ENCODE measurements at regions not wholly inside any gene's neighbourhood (a gene's known extent, or its start where the extent isn't known, plus 50 kb on each side); places are given as distances from the start of the nearest gene placed in this dataset.
"Not testable (repeated sequence)": the region's sequence is repeated elsewhere in the genome, so short reads cannot be mapped to it uniquely, and the experiment has no call there.

- no peak for DNase-seq (ENCODE audit: low read depth in 2 of 2)
Measured at GRCh38 chr6:21742238-21742660, 148.7 kb downstream of the SOX4 start.

- no peak for DNase-seq (ENCODE audit: low read depth in 2 of 2)
Measured at GRCh38 chr6:21744331-21744730, 150.8 kb downstream of the SOX4 start.

DNA sequence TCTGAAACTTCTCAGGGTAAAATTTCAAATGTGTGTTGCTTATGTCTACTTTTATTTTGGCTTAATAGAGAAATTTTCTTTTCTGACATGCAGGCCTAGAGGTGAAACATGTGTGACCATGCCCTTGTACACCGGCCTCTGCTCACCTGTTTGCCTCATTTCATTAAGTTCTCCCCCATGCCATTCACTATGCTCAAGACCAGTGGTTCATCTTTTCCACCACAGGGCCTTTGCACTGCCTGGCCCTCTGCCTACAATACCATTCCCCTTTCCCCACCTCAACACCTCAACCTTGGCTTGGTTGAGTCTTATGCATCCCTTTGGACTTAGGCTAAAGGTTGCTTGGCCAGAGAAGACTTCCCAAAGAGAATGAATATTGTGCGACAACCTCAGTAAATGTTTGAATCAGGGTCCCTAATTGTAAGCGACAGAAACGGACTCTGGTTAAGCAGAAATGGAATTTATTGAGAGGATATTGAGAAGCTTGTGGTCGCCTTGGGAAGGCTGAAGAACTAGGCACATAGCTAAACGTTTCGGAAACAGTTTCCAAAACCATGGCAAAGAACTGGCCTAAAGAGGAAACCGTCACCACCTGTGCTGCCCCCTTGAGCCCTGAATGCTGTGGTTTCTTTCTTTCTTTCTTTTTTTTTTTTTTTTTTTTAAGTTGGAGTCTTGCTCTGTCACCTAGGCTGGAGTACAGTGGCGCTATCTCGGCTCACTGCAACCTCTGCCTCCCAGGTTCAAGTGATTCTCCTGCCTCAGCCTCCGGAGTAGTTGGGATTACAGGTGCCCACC is 152.2 kb downstream of the SOX4 start:
- DNase-seq (ENCODE audit: low read depth in 2 of 2): no peak

GRCh38 chr6:21747441-21747840 is 153.9 kb downstream of the SOX4 start:
- no peak for DNase-seq (ENCODE audit: low read depth in 2 of 2)

DNA sequence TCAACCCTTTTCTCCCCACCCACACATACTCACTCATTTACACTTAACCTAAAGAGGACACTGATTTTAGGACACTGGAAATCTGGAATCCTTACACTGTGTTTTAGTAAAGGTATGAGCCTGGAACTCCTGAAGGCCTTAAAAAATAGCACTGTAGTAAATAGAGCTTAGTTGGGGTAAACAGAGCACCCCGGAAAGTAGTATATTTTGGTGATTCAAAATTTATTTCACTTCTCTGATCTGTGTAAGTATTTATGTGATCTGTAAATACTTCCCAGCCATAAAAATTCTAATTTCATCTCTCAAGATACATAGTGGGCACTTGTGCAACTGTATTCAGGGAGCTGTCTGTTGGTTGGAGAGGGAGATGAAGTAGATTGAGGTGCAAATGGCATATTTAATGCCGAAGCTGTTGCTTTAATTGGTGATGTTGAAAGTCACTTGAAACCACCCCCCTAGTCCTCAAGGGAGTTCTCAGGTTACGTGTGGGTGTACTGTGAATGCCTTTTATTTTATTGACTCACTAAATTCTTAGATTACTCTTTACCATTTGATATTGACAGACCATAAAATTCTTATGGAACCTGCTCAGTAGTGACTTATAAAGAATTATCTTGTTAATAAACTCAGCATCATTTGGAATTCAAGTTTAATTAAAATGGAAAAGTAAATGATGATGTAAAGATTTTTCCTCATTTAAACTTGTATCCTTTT is 154.9 kb downstream of the SOX4 start:
- DNase-seq (ENCODE audit: low read depth in 2 of 2): no peak

GRCh38 chr6:21749754-21750153 is 156.2 kb downstream of the SOX4 start:
- no peak for DNase-seq (ENCODE audit: low read depth in 2 of 2)

DNA sequence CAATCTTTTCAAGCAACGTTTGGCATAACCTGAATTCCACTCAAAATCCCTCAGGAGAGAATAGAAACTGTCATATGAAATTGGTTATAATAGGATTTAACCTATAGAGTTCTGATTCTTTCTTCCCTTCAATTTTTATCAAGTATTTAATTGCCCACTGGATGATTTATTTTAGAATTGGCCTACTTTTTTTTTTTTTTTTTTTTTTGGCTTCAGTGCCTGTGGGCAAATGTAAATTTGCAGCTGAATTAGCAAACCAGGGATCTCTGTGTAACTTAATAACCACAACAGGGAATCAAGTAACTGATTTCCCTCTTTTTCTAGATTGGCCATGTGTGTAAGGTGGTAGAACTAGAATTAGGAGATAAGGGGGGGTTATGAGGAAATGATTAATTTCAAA is 157.0 kb downstream of the SOX4 start:
- DNase-seq (ENCODE audit: low read depth in 2 of 2): no peak

GRCh38 chr6:21751608-21752007 is 158.1 kb downstream of the SOX4 start:
- DNase-seq (ENCODE audit: low read depth in 2 of 2): no peak

DNA sequence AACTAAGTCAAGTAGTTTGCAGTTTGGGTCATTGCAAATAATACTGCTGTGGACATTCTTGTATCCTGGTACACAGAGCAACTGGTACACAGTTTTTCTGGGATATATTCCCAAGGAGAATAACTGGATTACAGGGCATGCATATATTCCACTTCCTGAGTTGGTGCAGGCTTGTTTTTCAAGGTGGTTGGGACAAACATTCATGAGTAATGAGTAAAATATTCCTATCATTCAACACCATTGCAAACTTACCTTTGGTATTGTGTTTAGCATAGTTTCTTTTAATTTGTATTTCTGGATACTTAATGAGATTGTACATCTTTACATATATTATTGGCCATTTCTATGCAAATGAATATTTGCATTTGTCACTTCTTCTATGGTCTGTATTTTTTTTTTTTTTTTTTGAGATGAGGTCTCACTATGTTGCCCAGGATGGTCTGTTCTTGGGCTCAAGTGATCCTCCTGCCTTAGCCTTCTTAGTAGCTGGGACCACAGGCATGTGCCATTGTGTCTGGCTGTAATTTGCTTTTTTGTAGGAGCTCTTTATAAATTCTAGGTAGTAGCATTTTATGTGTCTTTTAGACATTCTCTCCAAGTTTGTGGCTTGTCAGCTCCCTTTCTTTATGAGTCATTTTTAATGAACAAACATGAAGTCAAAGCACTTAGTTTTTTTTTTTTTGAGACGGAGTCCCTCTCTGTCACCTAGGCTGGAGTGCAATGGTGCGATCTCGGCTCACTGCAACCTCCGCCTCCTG is 158.7 kb downstream of the SOX4 start:
- DNase-seq (ENCODE audit: low read depth in 2 of 2): no peak

- no peak for DNase-seq (ENCODE audit: low read depth in 2 of 2)
Measured at GRCh38 chr6:21753241-21754108, 159.9 kb downstream of the SOX4 start.

DNA sequence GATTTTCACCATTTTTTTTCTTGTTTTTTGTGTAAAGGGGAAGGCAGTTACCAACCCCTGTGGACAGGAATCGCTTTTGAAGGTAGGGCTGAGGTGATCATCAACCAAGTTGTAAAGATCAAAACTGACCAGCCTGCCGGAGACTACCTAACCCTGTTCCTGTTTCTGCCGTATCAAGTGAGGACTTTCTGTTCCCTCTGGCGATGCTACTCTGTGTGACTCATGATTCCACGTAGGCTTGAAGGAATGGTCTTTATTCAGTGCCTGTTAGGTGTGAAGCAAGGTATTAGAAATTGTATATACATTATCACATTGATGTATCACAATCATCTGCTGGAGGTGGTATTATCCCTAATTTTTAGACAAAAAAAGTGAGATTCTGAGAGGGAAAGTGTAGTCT is 161.3 kb downstream of the SOX4 start:
- DNase-seq (ENCODE audit: low read depth in 2 of 2): no peak

DNA sequence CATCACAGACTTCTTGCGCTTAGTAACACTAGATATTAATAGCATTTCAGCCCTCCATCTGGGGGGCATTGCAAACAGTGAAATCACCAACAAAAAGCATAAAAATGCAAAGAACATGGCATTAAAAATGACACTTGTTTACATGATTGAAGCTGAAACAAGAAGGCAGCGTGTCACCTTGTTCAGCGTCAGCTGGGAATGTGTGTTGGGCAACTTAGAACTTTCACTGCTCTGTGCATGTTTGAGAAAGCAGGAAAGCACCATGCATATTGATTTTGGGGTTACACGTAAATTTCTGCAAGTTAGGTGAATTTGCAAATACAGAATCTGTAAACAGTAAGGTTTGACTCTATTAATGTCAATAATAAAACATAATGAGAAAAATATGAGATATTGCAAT is 162.9 kb downstream of the SOX4 start:
- DNase-seq (ENCODE audit: low read depth in 2 of 2): no peak

DNA sequence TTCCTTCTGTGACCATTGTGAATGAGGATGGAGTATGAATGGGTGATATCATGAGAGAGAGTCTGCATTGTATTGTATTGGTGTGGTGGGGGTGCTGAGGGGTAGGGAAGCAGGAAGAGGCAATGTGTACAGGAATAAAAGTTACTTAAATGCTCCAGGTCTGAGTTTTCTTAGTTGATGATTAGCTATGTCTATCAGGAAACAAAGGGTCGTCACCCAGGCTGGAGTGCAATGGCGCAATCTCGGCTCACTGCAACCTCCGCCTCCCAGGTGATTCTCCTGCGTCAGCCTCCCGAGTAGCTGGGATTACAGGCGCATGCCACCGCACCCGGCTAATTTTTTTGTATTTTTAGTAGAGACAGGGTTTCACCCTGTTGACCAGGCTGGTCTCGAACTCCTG is 163.8 kb downstream of the SOX4 start:
- not testable (repeated sequence) for DNase-seq (ENCODE audit: low read depth in 2 of 2)

GRCh38 chr6:21759721-21760120 is 166.2 kb downstream of the SOX4 start:
- DNase-seq (ENCODE audit: low read depth in 2 of 2): no peak

DNA sequence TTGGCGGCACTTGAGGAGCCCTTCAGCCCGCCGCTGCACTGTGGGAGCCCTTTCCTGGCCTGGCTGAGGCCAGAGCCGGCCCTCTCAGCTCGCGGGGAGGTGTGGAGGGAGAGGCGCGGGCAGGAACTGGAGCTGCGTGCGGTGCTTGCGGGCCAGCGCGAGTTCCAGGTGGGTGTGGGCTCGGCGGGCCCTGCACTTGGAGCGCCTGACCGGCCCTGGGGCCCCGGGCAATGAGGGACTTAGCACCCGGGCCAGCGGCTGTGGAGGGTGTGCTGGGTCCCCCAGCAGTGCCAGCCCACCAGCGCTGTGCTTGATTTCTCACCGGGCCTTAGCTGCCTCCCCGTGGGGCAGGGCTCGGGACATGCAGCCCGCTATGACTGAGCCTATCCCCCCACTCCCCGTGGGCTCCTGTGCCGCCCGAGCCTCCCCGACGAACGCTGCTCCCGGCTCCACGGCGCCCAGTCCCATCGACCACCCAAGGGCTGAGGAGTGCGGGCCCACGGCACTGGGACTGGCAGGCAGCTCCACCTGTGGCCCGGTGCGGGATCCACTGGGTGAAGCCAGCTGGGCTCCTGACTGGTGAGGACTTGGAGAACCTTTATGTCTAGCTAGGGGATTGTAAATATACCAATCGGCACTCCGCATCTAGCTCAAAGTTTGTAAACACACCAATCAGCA is 167.6 kb downstream of the SOX4 start:
- not testable (repeated sequence) for DNase-seq (ENCODE audit: low read depth in 2 of 2)

GRCh38 chr6:21764989-21765388 is 171.4 kb downstream of the SOX4 start:
- no peak for DNase-seq (ENCODE audit: low read depth in 2 of 2)

GRCh38 chr6:21767891-21768648 is 174.5 kb downstream of the SOX4 start:
- DNase-seq (ENCODE audit: low read depth in 2 of 2): no peak

DNA sequence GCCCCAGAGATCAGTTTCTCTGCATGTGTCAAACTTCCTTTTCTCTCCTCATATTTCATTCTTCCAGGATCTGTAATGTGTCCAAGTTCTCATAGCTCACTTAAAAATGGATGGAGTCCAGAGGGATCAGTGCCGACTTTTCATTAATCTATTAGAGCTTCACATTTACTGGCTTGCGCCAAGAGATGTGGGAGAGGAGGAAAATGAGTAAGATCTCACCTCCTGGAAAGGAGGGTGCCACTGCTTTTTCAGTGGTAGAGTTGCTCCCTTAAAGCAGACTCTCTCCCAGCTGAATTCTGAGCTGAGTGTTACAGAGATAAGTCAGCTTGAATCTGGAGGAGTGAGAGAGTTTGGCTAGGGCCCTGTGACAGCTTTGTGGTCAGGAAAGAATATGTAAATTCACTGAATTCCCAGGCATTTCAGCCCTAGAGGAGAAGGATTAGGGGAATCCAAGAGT is 175.9 kb downstream of the SOX4 start:
- DNase-seq (ENCODE audit: low read depth in 2 of 2): no peak

- no peak for DNase-seq (ENCODE audit: low read depth in 2 of 2)
Measured at GRCh38 chr6:21769968-21770367, 176.4 kb downstream of the SOX4 start.

- no peak for DNase-seq (ENCODE audit: low read depth in 2 of 2)
Measured at GRCh38 chr6:21771626-21772320, 178.2 kb downstream of the SOX4 start.
